Right atrium auricular region (tissue), 2 donors: ENCODE measurements at regions not wholly inside any gene's neighbourhood (a gene's known extent, or its start where the extent isn't known, plus 50 kb on each side); places are given as distances from the start of the nearest gene placed in this dataset.

ENCODE experiments used
- DNase-seq: peaks from one replicate; pipeline ENCODE4 v3.0.0-alpha.2; 2019; ENCODE audit warnings: low spot score
- H3K27ac ChIP-seq, 2 donors: fragments of 200-600 bp; sonication (generic); 1 replicate in 1 of 2; 2 replicates in 1 of 2; pipeline ENCODE4 v1.5.1; 2016 to 2019
- H3K27me3 ChIP-seq, 2 donors: fragments of 200-600 bp; sonication (generic); one replicate each; pipeline versions ENCODE4 v1.5.1 to v1.6.0; 2017 to 2019
- H3K36me3 ChIP-seq: fragments of 200-600 bp; sonication (generic); one replicate; pipeline ENCODE4 v1.5.1; 2016
- H3K4me1 ChIP-seq, 2 donors: fragments of 200-600 bp; sonication (generic); one replicate each; pipeline versions ENCODE4 v1.5.1 to v1.6.0; 2017 to 2019
- H3K4me3 ChIP-seq, 2 donors: fragments of 200-600 bp; sonication (generic); 1 replicate in 1 of 2; 2 replicates in 1 of 2; pipeline ENCODE4 v1.5.1; 2017 to 2019; ENCODE audit warnings: mild to moderate bottlenecking in 1 of 2, moderate library complexity in 1 of 2
- H3K9me3 ChIP-seq, 2 donors: fragments of 200-600 bp; sonication (generic); one replicate each; pipeline ENCODE4 v1.5.1; 2019
- TF ChIP-seq, protein P1 (sequence below), 2 donors: fragments of 200-600 bp; sonication (generic); IDR thresholded peaks; one replicate each; pipeline ENCODE4 v1.5.1; 2019; ENCODE audit warnings: antibody characterized with exemption in 2 of 2

GRCh38 chr1:38672692-38673091, 186.9 kb downstream of the RRAGC start:
- Histone ChIP-seq H3K9me3 (no peaks in the 10 kb centered on the region), H3K27ac (no peak overlapping the region), H3K36me3 (no peaks in the 10 kb centered on the region), H3K27me3 (no peaks in the 10 kb centered on the region), H3K4me1 (no peaks in the 10 kb centered on the region), H3K4me3 (no peak overlapping the region)
- TF ChIP-seq, protein P1, sequence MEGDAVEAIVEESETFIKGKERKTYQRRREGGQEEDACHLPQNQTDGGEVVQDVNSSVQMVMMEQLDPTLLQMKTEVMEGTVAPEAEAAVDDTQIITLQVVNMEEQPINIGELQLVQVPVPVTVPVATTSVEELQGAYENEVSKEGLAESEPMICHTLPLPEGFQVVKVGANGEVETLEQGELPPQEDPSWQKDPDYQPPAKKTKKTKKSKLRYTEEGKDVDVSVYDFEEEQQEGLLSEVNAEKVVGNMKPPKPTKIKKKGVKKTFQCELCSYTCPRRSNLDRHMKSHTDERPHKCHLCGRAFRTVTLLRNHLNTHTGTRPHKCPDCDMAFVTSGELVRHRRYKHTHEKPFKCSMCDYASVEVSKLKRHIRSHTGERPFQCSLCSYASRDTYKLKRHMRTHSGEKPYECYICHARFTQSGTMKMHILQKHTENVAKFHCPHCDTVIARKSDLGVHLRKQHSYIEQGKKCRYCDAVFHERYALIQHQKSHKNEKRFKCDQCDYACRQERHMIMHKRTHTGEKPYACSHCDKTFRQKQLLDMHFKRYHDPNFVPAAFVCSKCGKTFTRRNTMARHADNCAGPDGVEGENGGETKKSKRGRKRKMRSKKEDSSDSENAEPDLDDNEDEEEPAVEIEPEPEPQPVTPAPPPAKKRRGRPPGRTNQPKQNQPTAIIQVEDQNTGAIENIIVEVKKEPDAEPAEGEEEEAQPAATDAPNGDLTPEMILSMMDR (IDR thresholded peaks at IDR 0.05), result no peak
- DNase-seq, result no peak

- Histone ChIP-seq H3K27ac (no peak overlapping the region), H3K4me1 (no peaks in the 10 kb centered on the region), H3K9me3 (peaks cover 0 to 5% of the 10 kb centered on the region in 2 donors), H3K4me3 (no peak overlapping the region), H3K27me3 (no peaks in the 10 kb centered on the region), H3K36me3 (no peaks in the 10 kb centered on the region)
- peak; percentile 11 for DNase-seq
- TF ChIP-seq, protein P1 (IDR thresholded peaks at IDR 0.05), result no peak
Observed at GRCh38 chr1:38671221-38671620, 188.4 kb downstream of the RRAGC start.

DNA sequence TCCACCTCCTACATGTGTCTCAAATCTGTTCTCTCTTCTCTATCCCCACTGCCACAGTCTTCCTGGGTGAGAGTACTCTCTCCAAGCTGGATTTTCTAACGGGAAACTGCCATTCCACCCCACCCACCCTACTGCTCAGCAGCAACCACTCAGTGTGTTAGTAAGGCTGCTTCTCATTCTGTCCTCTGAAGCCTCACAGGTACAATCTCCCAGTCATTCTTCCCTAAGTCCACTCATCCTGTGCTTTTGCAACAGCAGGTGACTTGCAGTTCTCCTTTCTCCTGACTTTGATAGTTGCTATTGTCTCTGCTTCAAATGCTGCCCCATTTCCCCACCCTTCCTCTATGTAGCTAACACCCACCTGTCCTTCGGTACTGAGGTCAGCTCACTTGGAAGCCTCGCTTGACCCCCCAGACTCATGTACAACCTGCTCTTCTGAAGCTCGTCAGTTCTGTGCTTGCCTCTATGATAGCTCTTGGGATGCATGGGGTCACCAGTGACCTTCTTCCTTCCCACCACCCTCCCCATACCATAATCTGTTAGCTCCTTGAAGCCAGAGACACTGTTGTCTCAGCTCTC, 188.9 kb downstream of the RRAGC start:
- no peak overlapping the region for H3K27ac ChIP-seq
- no peaks in the 10 kb centered on the region for H3K36me3 ChIP-seq
- no peak overlapping the region for H3K4me3 ChIP-seq
- H3K27me3 ChIP-seq, result no peaks in the 10 kb centered on the region
- no peaks in the 10 kb centered on the region for H3K4me1 ChIP-seq
- peaks cover 0 to 10% of the 10 kb centered on the region in 2 donors for H3K9me3 ChIP-seq
- no peak for DNase-seq
- TF ChIP-seq, protein P1 (IDR thresholded peaks at IDR 0.05), result no peak

GRCh38 chr1:38667626-38668025, 191.9 kb downstream of the RRAGC start:
- Histone ChIP-seq H3K27me3 (no peaks in the 10 kb centered on the region), H3K4me1 (no peaks in the 10 kb centered on the region), H3K9me3 (peaks cover 0 to 15% of the 10 kb centered on the region in 2 donors), H3K27ac (no peak overlapping the region), H3K4me3 (no peak overlapping the region), H3K36me3 (no peaks in the 10 kb centered on the region)
- DNase-seq, result peak; percentile 4
- TF ChIP-seq, protein P1 (IDR thresholded peaks at IDR 0.05), result no peak

- TF ChIP-seq, protein P1 (IDR thresholded peaks at IDR 0.05), result no peak
- Histone ChIP-seq H3K4me3 (no peak overlapping the region), H3K9me3 (peaks cover 0 to 17% of the 10 kb centered on the region in 2 donors), H3K36me3 (no peaks in the 10 kb centered on the region), H3K4me1 (no peaks in the 10 kb centered on the region), H3K27me3 (no peaks in the 10 kb centered on the region), H3K27ac (no peak overlapping the region)
- no peak for DNase-seq
Observed at GRCh38 chr1:38662126-38662525, 197.4 kb downstream of the RRAGC start.

DNA sequence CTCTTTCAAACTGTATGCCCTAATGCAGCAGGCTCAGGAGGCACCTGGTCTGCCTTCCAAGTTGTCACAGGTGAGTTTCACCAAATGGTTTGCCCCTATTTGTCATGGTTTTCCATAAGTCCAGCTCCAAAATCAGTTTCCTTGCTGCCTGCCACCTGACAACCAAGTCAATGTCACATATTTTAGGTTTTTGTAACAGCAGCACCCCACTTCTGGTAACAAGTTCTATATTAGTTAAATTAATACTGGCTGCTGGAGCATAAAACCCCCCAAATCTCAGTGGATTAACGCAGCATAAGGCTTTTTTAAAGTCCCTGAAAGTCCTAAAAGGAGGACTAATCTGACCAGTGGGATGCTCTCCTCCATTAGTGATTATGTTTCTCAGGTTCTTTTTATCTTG, 200.7 kb downstream of the RRAGC start:
- TF ChIP-seq, protein P1 (IDR thresholded peaks at IDR 0.05), result no peak
- H3K9me3 ChIP-seq, result peaks cover 0 to 7% of the 10 kb centered on the region in 2 donors
- DNase-seq, result no peak
- H3K36me3 ChIP-seq, result no peaks in the 10 kb centered on the region
- H3K4me3 ChIP-seq, result no peak overlapping the region
- no peaks in the 10 kb centered on the region for H3K4me1 ChIP-seq
- H3K27me3 ChIP-seq, result no peaks in the 10 kb centered on the region
- no peak overlapping the region for H3K27ac ChIP-seq
